ENCODE measurements at regions not wholly inside any gene's neighbourhood (a gene's known extent, or its start where the extent isn't known, plus 50 kb on each side); places are given as distances from the start of the nearest gene placed in this dataset.

GRCh38 chr5:101687349-101687985, 608.6 kb downstream of the SLCO4C1 start:
- TF ChIP-seq CTCF (IDR thresholded peaks at IDR 0.05; ENCODE audit: low read depth, low read length, poor library complexity, severe bottlenecking): no peak
- TF ChIP-seq EZH2phosphoT487 (IDR thresholded peaks at IDR 0.05; ENCODE audit: borderline replicate concordance, low read length): no peak

All from DOHH2 (cell line).